ENCODE measurements at regions not wholly inside any gene's neighbourhood (a gene's known extent, or its start where the extent isn't known, plus 50 kb on each side); places are given as distances from the start of the nearest gene placed in this dataset.
A peak's percentile ranks its signal among the peaks of the same experiment; 100 is the strongest.

- H3K4me1 Mint-ChIP-seq (ENCODE audit: low read depth, unreplicated experiment): peaks cover 6% of the 10 kb centered on the region
Observed at GRCh38 chr1:30409476-30410152, 313.8 kb downstream of the MATN1 start.

GRCh38 chr1:30407865-30408580 lies 315.4 kb downstream of the MATN1 start:
- Histone ChIP-seq H3K79me2 (ENCODE audit: insufficient read depth, low read length) (no peaks in the 10 kb centered on the region), H3K36me3 (ENCODE audit: insufficient read depth, low read length) (no peaks in the 10 kb centered on the region), H3K4me1 (ENCODE audit: insufficient read depth, low read length) (peaks cover 20% of the 10 kb centered on the region), H4K20me1 (ENCODE audit: insufficient read depth, low read length) (no peaks in the 10 kb centered on the region), H2AFZ (ENCODE audit: low read depth, low read length) (no peak overlapping the region), H3K9ac (ENCODE audit: low read length) (peak overlapping the region; percentile 41), H3K4me3 (ENCODE audit: insufficient read depth, low read depth, low read length) (no peak overlapping the region), H3K4me2 (ENCODE audit: low read length) (peak overlapping the region; percentile 43), H3K27me3 (ENCODE audit: insufficient read depth, low read length) (peaks cover 2% of the 10 kb centered on the region), H3K27ac (ENCODE audit: low read depth, low read length) (peak overlapping the region; percentile 44), H3K9me3 (ENCODE audit: insufficient read depth, low read depth, low read length) (no peaks in the 10 kb centered on the region)
- no peak for FAIRE-seq
- H3K4me1 Mint-ChIP-seq (ENCODE audit: low read depth, unreplicated experiment): peaks cover 6% of the 10 kb centered on the region
- H3K27me3 Mint-ChIP-seq (ENCODE audit: low read depth, unreplicated experiment): peaks cover 51% of the 10 kb centered on the region
- TF ChIP-seq CTCF (IDR thresholded peaks at IDR 0.05; ENCODE audit: insufficient read depth, low read depth, low read length) (no peak), EZH2 (IDR thresholded peaks at IDR 0.05; ENCODE audit: insufficient read depth, low read length) (no peak)
- no peak overlapping the region for H3K4me3 Mint-ChIP-seq (ENCODE audit: unreplicated experiment)
- peaks cover 1% of the 10 kb centered on the region for H3K9me3 Mint-ChIP-seq (ENCODE audit: unreplicated experiment)
- peak; percentile 77 for DNase-seq (ENCODE audit: low read depth)
- no peaks in the 10 kb centered on the region for H3K36me3 Mint-ChIP-seq (ENCODE audit: low read depth, unreplicated experiment)
- H3K27ac Mint-ChIP-seq (ENCODE audit: unreplicated experiment): no peak overlapping the region

More at GRCh38 chr1:30409476-30410152, 313.8 kb downstream of the MATN1 start:
- H3K36me3 Mint-ChIP-seq (ENCODE audit: low read depth, unreplicated experiment): no peaks in the 10 kb centered on the region
- TF ChIP-seq CTCF (IDR thresholded peaks at IDR 0.05; ENCODE audit: insufficient read depth, low read depth, low read length) (no peak), EZH2 (IDR thresholded peaks at IDR 0.05; ENCODE audit: insufficient read depth, low read length) (no peak)
- no peak overlapping the region for H3K4me3 ChIP-seq (ENCODE audit: insufficient read depth, low read depth, low read length)
- DNase-seq (ENCODE audit: low read depth) (peak; percentile 19), FAIRE-seq (no peak)
- H3K27ac Mint-ChIP-seq (ENCODE audit: unreplicated experiment): no peak overlapping the region
- H2AFZ ChIP-seq (ENCODE audit: low read depth, low read length): no peak overlapping the region
- no peaks in the 10 kb centered on the region for H3K9me3 ChIP-seq (ENCODE audit: insufficient read depth, low read depth, low read length)
- H3K27me3 Mint-ChIP-seq (ENCODE audit: low read depth, unreplicated experiment): peaks cover 41% of the 10 kb centered on the region
- no peak overlapping the region for H3K27ac ChIP-seq (ENCODE audit: low read depth, low read length)
- no peaks in the 10 kb centered on the region for H4K20me1 ChIP-seq (ENCODE audit: insufficient read depth, low read length)
- H3K27me3 ChIP-seq (ENCODE audit: insufficient read depth, low read length): peaks cover 2% of the 10 kb centered on the region
- no peak overlapping the region for H3K9ac ChIP-seq (ENCODE audit: low read length)
- H3K4me1 ChIP-seq (ENCODE audit: insufficient read depth, low read length): peaks cover 20% of the 10 kb centered on the region
- H3K4me2 ChIP-seq (ENCODE audit: low read length): no peak overlapping the region
- H3K4me3 Mint-ChIP-seq (ENCODE audit: unreplicated experiment): no peak overlapping the region
- no peaks in the 10 kb centered on the region for H3K79me2 ChIP-seq (ENCODE audit: insufficient read depth, low read length)
- H3K9me3 Mint-ChIP-seq (ENCODE audit: unreplicated experiment): peaks cover 1% of the 10 kb centered on the region
- no peaks in the 10 kb centered on the region for H3K36me3 ChIP-seq (ENCODE audit: insufficient read depth, low read length)
